HCT116 (cell line): ENCODE measurements at regions not wholly inside any gene's neighbourhood (a gene's known extent, or its start where the extent isn't known, plus 50 kb on each side); places are given as distances from the start of the nearest gene placed in this dataset.

Experiments
- ATAC-seq: fragments of 200-7000 bp; cut with Tn5 transposase; 2 replicates; pipeline ENCODE4 v1.9.1; 2020; ENCODE audit warnings: mild to moderate bottlenecking, moderate library complexity
- BruUV-seq: library from RNA; stranded (reverse); fragments of 400-500 nt; replicated peaks from 2 replicates; lab custom pipeline; 2021; lab: Mats Ljungman, UMichigan
- CTCF ChIA-PET: fragments of 300-600 bp; sonication (Branson Sonifier 250); formaldehyde crosslinking; loops from one replicate; lab custom pipeline; 2021; ENCODE audit warnings: antibody characterized with exemption; lab: Charles Lee
- POLR2A ChIA-PET: fragments of 300-600, 350-600 bp; sonication (Branson Sonifier 250); formaldehyde crosslinking; loops from one replicate; lab custom pipeline; 2021; ENCODE audit warnings: antibody characterized with exemption; lab: Charles Lee
- RAD21 ChIA-PET, 2 experiments: fragments of 300-600 bp; sonication (Branson Sonifier 250); formaldehyde crosslinking; loops; one replicate each; lab custom pipeline; 2023; ENCODE audit warnings: low total read pairs in 2 of 2; ENCODE audit not compliant: uncharacterized antibody in 2 of 2, unreplicated experiment in 2 of 2, low non-redundant PET in 1 of 2; lab: Charles Lee
- DNase-seq: peaks from one replicate; pipeline ENCODE4 v3.0.0-alpha.2; 2010; ENCODE audit warnings: low read depth, low spot score
- H2AFZ ChIP-seq: fragments of 200-600 bp; shearing (Covaris generic), sonication (generic); 2 replicates; pipeline ENCODE4 v1.6.1; 2017; ENCODE audit warnings: low read depth, mixed run types, mixed read lengths, antibody characterized with exemption, low read length; ENCODE audit not compliant: poor library complexity, severe bottlenecking
- H3K27ac ChIP-seq: 2 replicates; pipeline ENCODE4 v1.5.1; 2012; ENCODE audit warnings: low read depth, low read length
- H3K27me3 ChIP-seq: fragments of 200-600 bp; sonication (generic); 2 replicates; pipeline ENCODE4 v1.6.1; 2016; ENCODE audit warnings: mixed run types, low read length, mixed read lengths; ENCODE audit not compliant: insufficient read depth
- H3K36me3 ChIP-seq, 2 experiments: fragments of 200-500 bp in 1 of 2; fragments of 200-600 bp in 1 of 2; sonication (Bioruptor generic) in 1 of 2; sonication (generic) in 1 of 2; 2 replicates each; pipeline versions ENCODE4 v1.5.1 to v1.6.1; 2014 to 2016; ENCODE audit warnings: low read length in 2 of 2, inconsistent platforms in 1 of 2, mixed read lengths in 1 of 2, mixed run types in 1 of 2; ENCODE audit not compliant: insufficient read depth in 2 of 2, control insufficient read depth in 1 of 2
- H3K4me1 ChIP-seq, 2 experiments: fragments of 200-600 bp in 1 of 2; sonication (generic) in 1 of 2; 2 replicates each; pipeline versions ENCODE4 v1.5.1 to v1.6.1; 2012 to 2017; ENCODE audit warnings: low read length in 2 of 2, inconsistent platforms in 1 of 2, mild to moderate bottlenecking in 1 of 2, mixed read lengths in 1 of 2, mixed run types in 1 of 2, moderate library complexity in 1 of 2; ENCODE audit not compliant: insufficient read depth in 2 of 2, control insufficient read depth in 1 of 2
- H3K4me2 ChIP-seq: fragments of 200-600 bp; sonication (generic); 2 replicates; pipeline ENCODE4 v1.6.1; 2017; ENCODE audit warnings: mixed run types, low read length, mixed read lengths
- H3K4me3 ChIP-seq, 2 experiments: fragments of 200-600 bp in 1 of 2; sonication (generic) in 1 of 2; replicated peaks in 1 of 2; 2 replicates each; pipeline ENCODE4 v1.5.1; 2011 to 2016; ENCODE audit warnings: low read length in 2 of 2, control low read depth in 1 of 2, low read depth in 1 of 2, mild to moderate bottlenecking in 1 of 2, mixed read lengths in 1 of 2, mixed run types in 1 of 2
- H3K79me2 ChIP-seq: fragments of 200-600 bp; sonication (generic); 2 replicates; pipeline ENCODE4 v1.6.1; 2017; ENCODE audit warnings: mild to moderate bottlenecking, mixed run types, low read length, moderate library complexity, mixed read lengths; ENCODE audit not compliant: insufficient read depth
- H3K9ac ChIP-seq: fragments of 200-600 bp; sonication (generic); 2 replicates; pipeline ENCODE4 v1.6.1; 2016; ENCODE audit warnings: low read length, mixed read lengths
- H3K9me2 ChIP-seq: fragments of 200-600 bp; sonication (generic), shearing (Covaris generic); 2 replicates; pipeline ENCODE4 v1.6.1; 2017; ENCODE audit warnings: mixed run types, mild to moderate bottlenecking, moderate library complexity; ENCODE audit not compliant: insufficient read depth
- H3K9me3 ChIP-seq, 2 experiments: fragments of 200-500 bp in 1 of 2; fragments of 200-600 bp in 1 of 2; sonication (Bioruptor generic) in 1 of 2; sonication (generic) in 1 of 2; 2 replicates each; pipeline ENCODE4 v1.6.1; 2014 to 2017; ENCODE audit warnings: low read length in 2 of 2, mixed read lengths in 2 of 2, inconsistent platforms in 1 of 2, low read depth in 1 of 2, mild to moderate bottlenecking in 1 of 2, mixed run types in 1 of 2, moderate library complexity in 1 of 2; ENCODE audit not compliant: control insufficient read depth in 1 of 2, insufficient read depth in 1 of 2
- H4K20me1 ChIP-seq: fragments of 200-600 bp; sonication (generic), shearing (Covaris generic); 2 replicates; pipeline ENCODE4 v1.6.1; 2017; ENCODE audit warnings: mixed run types, mild to moderate bottlenecking, moderate library complexity; ENCODE audit not compliant: insufficient read depth
- CBX3 ChIP-seq: IDR thresholded peaks from 2 replicates; pipeline ENCODE4 v1.6.1; 2012; ENCODE audit warnings: low read depth
- EGR1 ChIP-seq: IDR thresholded peaks from 2 replicates; pipeline ENCODE4 v1.6.1; 2012; ENCODE audit warnings: low read depth
- EZH2 ChIP-seq: fragments of 200-600 bp; sonication (generic); IDR thresholded peaks from 2 replicates; pipeline ENCODE4 v1.6.1; 2017; ENCODE audit warnings: antibody characterized with exemption, mixed run types
- EZH2phosphoT487 ChIP-seq: fragments of 200-600 bp; IDR thresholded peaks from 2 replicates; pipeline ENCODE4 v1.6.1; 2018; ENCODE audit warnings: antibody characterized with exemption, borderline replicate concordance
- FOSL1 ChIP-seq: IDR thresholded peaks from 2 replicates; pipeline ENCODE4 v1.6.1; 2012; ENCODE audit warnings: low read depth
- JUND ChIP-seq: IDR thresholded peaks from 2 replicates; pipeline ENCODE4 v1.6.1; 2012
- POLR2AphosphoS5 ChIP-seq: IDR thresholded peaks from 2 replicates; pipeline ENCODE4 v1.6.1; 2011; ENCODE audit warnings: mild to moderate bottlenecking, low read depth, low read length, moderate library complexity
- RAD21 ChIP-seq: IDR thresholded peaks from 2 replicates; pipeline ENCODE4 v1.6.1; 2012; ENCODE audit warnings: low read depth, mild to moderate bottlenecking
- SIN3A ChIP-seq: IDR thresholded peaks from 2 replicates; pipeline ENCODE4 v1.6.1; 2012; ENCODE audit warnings: low read depth
- SP1 ChIP-seq: IDR thresholded peaks from 2 replicates; pipeline ENCODE4 v1.6.1; 2012; ENCODE audit warnings: low read depth
- TCF7L2 ChIP-seq: IDR thresholded peaks from 2 replicates; pipeline ENCODE4 v1.7.0; 2011; ENCODE audit warnings: borderline replicate concordance, inconsistent platforms; ENCODE audit not compliant: insufficient read depth, insufficient read length; ENCODE audit errors: extremely low read depth
- ZFX ChIP-seq: fragments of 450-650 bp; IDR thresholded peaks from 2 replicates; pipeline ENCODE4 v1.6.1; 2017
- ZNF274 ChIP-seq: fragments of 200-500 bp; sonication (Bioruptor generic); IDR thresholded peaks from 2 replicates; pipeline ENCODE4 v1.6.1; 2014; ENCODE audit warnings: mild to moderate bottlenecking, low read depth, low read length, inconsistent platforms
- intact Hi-C: fragments of 100-400 bp; cut with micrococcal nuclease; formaldehyde crosslinking; loops from 2 replicates; pipeline ENCODE4 v1.10.0; 2022
- TF ChIP-seq, protein P1 (sequence below): IDR thresholded peaks from 2 replicates; pipeline ENCODE4 v1.6.1; 2012; ENCODE audit warnings: low read depth
- TF ChIP-seq, protein P2 (sequence below): IDR thresholded peaks from 2 replicates; pipeline ENCODE4 v1.6.1; 2012
- TF ChIP-seq, protein P3 (sequence below): IDR thresholded peaks from 2 replicates; pipeline ENCODE4 v1.6.1; 2012
- TF ChIP-seq, protein P4 (sequence below): IDR thresholded peaks from 2 replicates; pipeline ENCODE4 v1.6.1; 2011; ENCODE audit warnings: mild to moderate bottlenecking, low read length, moderate library complexity; ENCODE audit not compliant: insufficient replicate concordance; ENCODE audit errors: extremely low read depth

DNA sequence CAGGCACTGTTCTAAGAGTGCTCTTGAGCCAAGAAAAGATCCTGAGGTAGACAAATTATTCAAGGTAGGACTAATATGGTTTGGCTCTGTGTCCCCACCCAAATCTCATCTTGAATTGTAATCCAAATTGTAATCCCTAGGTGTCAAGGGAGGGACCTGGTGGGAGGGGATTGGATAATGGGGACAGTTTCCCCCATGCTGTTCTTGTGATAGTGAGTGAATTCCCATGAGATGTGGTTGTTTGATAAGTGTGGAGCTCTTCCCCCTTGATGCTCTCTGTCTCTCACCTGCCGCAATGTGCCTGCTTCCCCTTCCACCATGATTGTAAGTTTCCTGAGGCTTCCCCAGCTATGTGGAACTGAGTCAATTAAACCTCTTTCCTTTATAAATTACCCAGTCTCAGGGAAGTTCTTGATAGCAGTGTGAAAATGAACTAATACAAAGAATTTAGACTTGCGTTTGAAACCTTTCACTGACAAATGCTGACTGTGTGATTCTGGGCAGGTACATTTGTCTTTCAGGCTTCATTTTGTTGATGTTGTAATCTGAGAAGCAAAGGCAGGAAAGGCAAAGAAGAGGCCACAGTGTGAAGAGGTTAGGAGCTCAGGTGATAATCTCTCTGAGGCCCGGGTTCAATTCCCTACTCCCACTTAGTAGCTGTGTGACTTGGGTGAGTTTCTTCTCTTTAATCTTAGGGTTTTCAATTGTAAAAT is 115.8 kb upstream of the PAX6 start (continued):
- TF ChIP-seq, protein P1, sequence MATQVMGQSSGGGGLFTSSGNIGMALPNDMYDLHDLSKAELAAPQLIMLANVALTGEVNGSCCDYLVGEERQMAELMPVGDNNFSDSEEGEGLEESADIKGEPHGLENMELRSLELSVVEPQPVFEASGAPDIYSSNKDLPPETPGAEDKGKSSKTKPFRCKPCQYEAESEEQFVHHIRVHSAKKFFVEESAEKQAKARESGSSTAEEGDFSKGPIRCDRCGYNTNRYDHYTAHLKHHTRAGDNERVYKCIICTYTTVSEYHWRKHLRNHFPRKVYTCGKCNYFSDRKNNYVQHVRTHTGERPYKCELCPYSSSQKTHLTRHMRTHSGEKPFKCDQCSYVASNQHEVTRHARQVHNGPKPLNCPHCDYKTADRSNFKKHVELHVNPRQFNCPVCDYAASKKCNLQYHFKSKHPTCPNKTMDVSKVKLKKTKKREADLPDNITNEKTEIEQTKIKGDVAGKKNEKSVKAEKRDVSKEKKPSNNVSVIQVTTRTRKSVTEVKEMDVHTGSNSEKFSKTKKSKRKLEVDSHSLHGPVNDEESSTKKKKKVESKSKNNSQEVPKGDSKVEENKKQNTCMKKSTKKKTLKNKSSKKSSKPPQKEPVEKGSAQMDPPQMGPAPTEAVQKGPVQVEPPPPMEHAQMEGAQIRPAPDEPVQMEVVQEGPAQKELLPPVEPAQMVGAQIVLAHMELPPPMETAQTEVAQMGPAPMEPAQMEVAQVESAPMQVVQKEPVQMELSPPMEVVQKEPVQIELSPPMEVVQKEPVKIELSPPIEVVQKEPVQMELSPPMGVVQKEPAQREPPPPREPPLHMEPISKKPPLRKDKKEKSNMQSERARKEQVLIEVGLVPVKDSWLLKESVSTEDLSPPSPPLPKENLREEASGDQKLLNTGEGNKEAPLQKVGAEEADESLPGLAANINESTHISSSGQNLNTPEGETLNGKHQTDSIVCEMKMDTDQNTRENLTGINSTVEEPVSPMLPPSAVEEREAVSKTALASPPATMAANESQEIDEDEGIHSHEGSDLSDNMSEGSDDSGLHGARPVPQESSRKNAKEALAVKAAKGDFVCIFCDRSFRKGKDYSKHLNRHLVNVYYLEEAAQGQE = no peak
- TF ChIP-seq JUND (no peak), ZFX (no peak), SP1 (no peak), EZH2 (no peak), POLR2AphosphoS5 (no peak), CBX3 (no peak)
- TF ChIP-seq, protein P2, sequence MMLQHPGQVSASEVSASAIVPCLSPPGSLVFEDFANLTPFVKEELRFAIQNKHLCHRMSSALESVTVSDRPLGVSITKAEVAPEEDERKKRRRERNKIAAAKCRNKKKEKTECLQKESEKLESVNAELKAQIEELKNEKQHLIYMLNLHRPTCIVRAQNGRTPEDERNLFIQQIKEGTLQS = no peak
- TF ChIP-seq, all 23 proteins: peak for 0

DNA sequence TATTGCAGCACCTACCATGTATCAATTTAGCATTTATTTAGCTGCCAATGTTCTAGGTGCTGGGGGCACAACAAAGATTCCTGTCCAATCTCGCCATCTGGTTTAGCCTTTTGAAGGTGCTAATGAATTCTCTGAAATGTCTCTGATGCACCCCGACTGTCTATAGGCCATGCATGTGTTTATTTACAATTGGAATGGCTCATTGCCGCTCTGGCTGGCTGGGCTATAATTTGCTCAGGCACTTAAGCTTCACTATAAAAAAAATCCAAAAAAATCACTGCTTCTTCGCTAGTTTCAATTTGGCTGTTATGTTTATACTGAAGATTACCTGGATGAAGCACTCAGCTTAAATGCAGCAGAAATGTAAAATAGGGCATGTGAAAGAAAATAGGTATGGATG is 115.0 kb upstream of the PAX6 start:
- POLR2A ChIA-PET = no interaction called here
- Histone ChIP-seq H2AFZ (no peak overlapping the region), H3K4me1 (no peaks in the 10 kb centered on the region), H3K79me2 (no peaks in the 10 kb centered on the region), H3K27me3 (no peaks in the 10 kb centered on the region), H3K36me3 (no peaks in the 10 kb centered on the region), H3K9ac (no peak overlapping the region), H3K9me2 (no peaks in the 10 kb centered on the region), H3K4me2 (no peak overlapping the region), H3K27ac (no peak overlapping the region), H3K9me3 (no peaks in the 10 kb centered on the region), H4K20me1 (no peaks in the 10 kb centered on the region), H3K4me3 (no peak overlapping the region)
- CTCF ChIA-PET = no interaction called here
- no peak for DNase-seq
- intact Hi-C loops = no loop called here
- no TSS peak for BruUV-seq
- ATAC-seq = no peak
- RAD21 ChIA-PET = no interaction called here
- no peak for TF ChIP-seq FOSL1
- no peak for TF ChIP-seq ZNF274
- TF ChIP-seq, protein P3, sequence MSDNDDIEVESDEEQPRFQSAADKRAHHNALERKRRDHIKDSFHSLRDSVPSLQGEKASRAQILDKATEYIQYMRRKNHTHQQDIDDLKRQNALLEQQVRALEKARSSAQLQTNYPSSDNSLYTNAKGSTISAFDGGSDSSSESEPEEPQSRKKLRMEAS = no peak
- TF ChIP-seq RAD21 = no peak
- no peak for TF ChIP-seq EZH2
- no peak for TF ChIP-seq SIN3A
- no peak for TF ChIP-seq EGR1
- TF ChIP-seq, protein P4, sequence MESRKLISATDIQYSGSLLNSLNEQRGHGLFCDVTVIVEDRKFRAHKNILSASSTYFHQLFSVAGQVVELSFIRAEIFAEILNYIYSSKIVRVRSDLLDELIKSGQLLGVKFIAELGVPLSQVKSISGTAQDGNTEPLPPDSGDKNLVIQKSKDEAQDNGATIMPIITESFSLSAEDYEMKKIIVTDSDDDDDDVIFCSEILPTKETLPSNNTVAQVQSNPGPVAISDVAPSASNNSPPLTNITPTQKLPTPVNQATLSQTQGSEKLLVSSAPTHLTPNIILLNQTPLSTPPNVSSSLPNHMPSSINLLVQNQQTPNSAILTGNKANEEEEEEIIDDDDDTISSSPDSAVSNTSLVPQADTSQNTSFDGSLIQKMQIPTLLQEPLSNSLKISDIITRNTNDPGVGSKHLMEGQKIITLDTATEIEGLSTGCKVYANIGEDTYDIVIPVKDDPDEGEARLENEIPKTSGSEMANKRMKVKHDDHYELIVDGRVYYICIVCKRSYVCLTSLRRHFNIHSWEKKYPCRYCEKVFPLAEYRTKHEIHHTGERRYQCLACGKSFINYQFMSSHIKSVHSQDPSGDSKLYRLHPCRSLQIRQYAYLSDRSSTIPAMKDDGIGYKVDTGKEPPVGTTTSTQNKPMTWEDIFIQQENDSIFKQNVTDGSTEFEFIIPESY = no peak
- TF ChIP-seq EZH2phosphoT487 = no peak
- no peak for TF ChIP-seq JUND
- TF ChIP-seq TCF7L2 = no peak
- TF ChIP-seq POLR2AphosphoS5 = no peak
- TF ChIP-seq CBX3 = no peak
